HCT116 (cell line): ENCODE measurements at regions not wholly inside any gene's neighbourhood (a gene's known extent, or its start where the extent isn't known, plus 50 kb on each side); places are given as distances from the start of the nearest gene placed in this dataset.

ENCODE experiments used
- CTCF ChIP-seq, 3 experiments: fragments of 200-600 bp in 1 of 3; sonication (generic) in 1 of 3; IDR thresholded peaks in 2 of 3; conservative IDR thresholded peaks in 1 of 3; 2 replicates each; pipeline ENCODE4 v1.5.1; 2012 to 2017; ENCODE audit warnings: low read depth in 2 of 3, low read length in 2 of 3, antibody characterized with exemption in 1 of 3, borderline replicate concordance in 1 of 3, control low read depth in 1 of 3, mild to moderate bottlenecking in 1 of 3, mixed read lengths in 1 of 3, mixed run types in 1 of 3, moderate library complexity in 1 of 3; ENCODE audit not compliant: insufficient read depth in 1 of 3
- EGR1 ChIP-seq: IDR thresholded peaks from 2 replicates; pipeline ENCODE4 v1.6.1; 2012; ENCODE audit warnings: low read depth
- EZH2 ChIP-seq: fragments of 200-600 bp; sonication (generic); IDR thresholded peaks from 2 replicates; pipeline ENCODE4 v1.6.1; 2017; ENCODE audit warnings: antibody characterized with exemption, mixed run types
- EZH2phosphoT487 ChIP-seq: fragments of 200-600 bp; IDR thresholded peaks from 2 replicates; pipeline ENCODE4 v1.6.1; 2018; ENCODE audit warnings: antibody characterized with exemption, borderline replicate concordance
- FOSL1 ChIP-seq: IDR thresholded peaks from 2 replicates; pipeline ENCODE4 v1.6.1; 2012; ENCODE audit warnings: low read depth
- POLR2A ChIP-seq: IDR thresholded peaks from 2 replicates; pipeline ENCODE4 v1.7.0; 2011; ENCODE audit warnings: borderline replicate concordance; ENCODE audit not compliant: insufficient read depth, insufficient read length; ENCODE audit errors: extremely low read depth
- POLR2AphosphoS5 ChIP-seq: IDR thresholded peaks from 2 replicates; pipeline ENCODE4 v1.6.1; 2011; ENCODE audit warnings: mild to moderate bottlenecking, low read depth, low read length, moderate library complexity
- RAD21 ChIP-seq: IDR thresholded peaks from 2 replicates; pipeline ENCODE4 v1.6.1; 2012; ENCODE audit warnings: low read depth, mild to moderate bottlenecking
- SP1 ChIP-seq: IDR thresholded peaks from 2 replicates; pipeline ENCODE4 v1.6.1; 2012; ENCODE audit warnings: low read depth
- SRF ChIP-seq: IDR thresholded peaks from 2 replicates; pipeline ENCODE4 v1.6.1; 2012; ENCODE audit warnings: low read depth
- TCF7L2 ChIP-seq: IDR thresholded peaks from 2 replicates; pipeline ENCODE4 v1.7.0; 2011; ENCODE audit warnings: borderline replicate concordance, inconsistent platforms; ENCODE audit not compliant: insufficient read depth, insufficient read length; ENCODE audit errors: extremely low read depth
- ZNF274 ChIP-seq: fragments of 200-500 bp; sonication (Bioruptor generic); IDR thresholded peaks from 2 replicates; pipeline ENCODE4 v1.6.1; 2014; ENCODE audit warnings: mild to moderate bottlenecking, low read depth, low read length, inconsistent platforms

- TF ChIP-seq POLR2A, result no peak
- no peak for TF ChIP-seq CTCF (IDR thresholded peaks at IDR 0.05 in 2 of 3, conservative IDR thresholded peaks at IDR 0.05 in 1 of 3; ENCODE audit: borderline replicate concordance in 1 of 3, insufficient read depth in 1 of 3, low read depth in 2 of 3, low read length in 2 of 3)
- no peak for TF ChIP-seq POLR2AphosphoS5
- TF ChIP-seq ZNF274, result no peak
- TF ChIP-seq RAD21, result no peak
- TF ChIP-seq EZH2phosphoT487, result no peak
- TF ChIP-seq TCF7L2, result no peak
- TF ChIP-seq EGR1, result no peak
- no peak for TF ChIP-seq SP1
- no peak for TF ChIP-seq FOSL1
- TF ChIP-seq EZH2, result no peak
- TF ChIP-seq SRF, result no peak
These were observed 493.9 kb downstream of the MN1 start for GRCh38 chr22:27307545-27308247.
